ENCODE measurements at regions not wholly inside any gene's neighbourhood (a gene's known extent, or its start where the extent isn't known, plus 50 kb on each side); places are given as distances from the start of the nearest gene placed in this dataset.

DNA sequence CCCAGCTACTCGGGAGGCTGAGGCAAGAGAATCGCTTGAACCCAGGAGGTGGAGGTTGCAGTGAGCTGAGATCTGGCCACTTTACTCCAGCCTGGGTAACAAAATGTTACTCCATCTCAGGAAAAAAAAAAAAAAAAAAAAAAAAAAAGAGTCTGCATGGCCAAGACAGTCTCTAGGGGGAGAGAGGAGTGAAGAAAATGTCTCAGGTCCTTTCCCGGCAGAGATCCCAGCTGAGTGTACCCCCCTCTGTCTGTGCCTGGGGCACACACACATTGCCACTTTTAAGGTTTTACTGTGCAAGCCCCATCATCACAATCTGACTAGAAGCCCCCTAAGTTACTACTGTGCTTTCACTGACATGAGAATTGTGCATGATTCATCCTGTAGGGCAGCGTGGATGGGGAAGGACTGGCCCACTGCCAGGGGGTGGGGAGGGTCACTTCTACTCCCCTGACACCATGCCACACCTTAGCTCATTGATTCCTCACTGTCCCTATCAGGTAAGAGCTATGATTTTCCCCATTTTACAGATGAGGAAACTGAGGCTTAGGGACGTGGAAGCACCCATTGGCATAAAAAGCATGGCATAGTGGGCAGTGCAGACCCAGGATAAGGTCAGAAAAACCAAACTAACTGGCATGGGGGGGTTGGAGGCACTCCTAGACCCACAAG is 102.3 kb upstream of the LARP1 start (continued):
- no peak for TF ChIP-seq ZNF256 (CRISPR knock-in tag; conservative IDR thresholded peaks at IDR 0.05)
- no peak for TF ChIP-seq STAG1 (CRISPR knock-in tag; IDR thresholded peaks at IDR 0.05)
- peak; percentile 14; the same call in 1 of the 2 replicates for TF ChIP-seq ZNF747 (CRISPR knock-in tag; IDR thresholded peaks at IDR 0.05; ENCODE audit: borderline replicate concordance)
- TF ChIP-seq ZFP41 (CRISPR knock-in tag; IDR thresholded peaks at IDR 0.05; ENCODE audit: borderline replicate concordance), result no peak
- TF ChIP-seq XBP1 (CRISPR knock-in tag; IDR thresholded peaks at IDR 0.05), result no peak
- TF ChIP-seq PLRG1 (conservative IDR thresholded peaks at IDR 0.05), result no peak
- no peak for TF ChIP-seq ZNF431 (CRISPR knock-in tag; IDR thresholded peaks at IDR 0.05; ENCODE audit: borderline replicate concordance, low read depth)
- no peak for TF ChIP-seq DPF2 (CRISPR knock-in tag; IDR thresholded peaks at IDR 0.05; ENCODE audit: borderline replicate concordance, low read depth)
- TF ChIP-seq ZNF317 (CRISPR knock-in tag; IDR thresholded peaks at IDR 0.05), result no peak
- TF ChIP-seq, protein P1, sequence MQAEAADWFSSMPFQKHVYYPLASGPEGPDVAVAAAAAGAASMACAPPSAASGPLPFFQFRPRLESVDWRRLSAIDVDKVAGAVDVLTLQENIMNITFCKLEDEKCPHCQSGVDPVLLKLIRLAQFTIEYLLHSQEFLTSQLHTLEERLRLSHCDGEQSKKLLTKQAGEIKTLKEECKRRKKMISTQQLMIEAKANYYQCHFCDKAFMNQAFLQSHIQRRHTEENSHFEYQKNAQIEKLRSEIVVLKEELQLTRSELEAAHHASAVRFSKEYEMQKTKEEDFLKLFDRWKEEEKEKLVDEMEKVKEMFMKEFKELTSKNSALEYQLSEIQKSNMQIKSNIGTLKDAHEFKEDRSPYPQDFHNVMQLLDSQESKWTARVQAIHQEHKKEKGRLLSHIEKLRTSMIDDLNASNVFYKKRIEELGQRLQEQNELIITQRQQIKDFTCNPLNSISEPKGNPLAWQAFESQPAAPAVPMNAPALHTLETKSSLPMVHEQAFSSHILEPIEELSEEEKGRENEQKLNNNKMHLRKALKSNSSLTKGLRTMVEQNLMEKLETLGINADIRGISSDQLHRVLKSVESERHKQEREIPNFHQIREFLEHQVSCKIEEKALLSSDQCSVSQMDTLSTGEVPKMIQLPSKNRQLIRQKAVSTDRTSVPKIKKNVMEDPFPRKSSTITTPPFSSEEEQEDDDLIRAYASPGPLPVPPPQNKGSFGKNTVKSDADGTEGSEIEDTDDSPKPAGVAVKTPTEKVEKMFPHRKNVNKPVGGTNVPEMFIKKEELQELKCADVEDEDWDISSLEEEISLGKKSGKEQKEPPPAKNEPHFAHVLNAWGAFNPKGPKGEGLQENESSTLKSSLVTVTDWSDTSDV (CRISPR knock-in tag; IDR thresholded peaks at IDR 0.05), result no peak
- no peak for TF ChIP-seq ATAD3A (CRISPR knock-in tag; IDR thresholded peaks at IDR 0.05)
- no peak for TF ChIP-seq SMARCC2 (IDR thresholded peaks at IDR 0.05)
- no peak for TF ChIP-seq ZZZ3 (CRISPR knock-in tag; IDR thresholded peaks at IDR 0.05; ENCODE audit: borderline replicate concordance)
- TF ChIP-seq SOX13 (IDR thresholded peaks at IDR 0.05), result no peak
- no peak for TF ChIP-seq SOX13 (CRISPR knock-in tag; conservative IDR thresholded peaks at IDR 0.05 in 1 of 2, IDR thresholded peaks at IDR 0.05 in 1 of 2)
- TF ChIP-seq HBP1 (CRISPR knock-in tag; IDR thresholded peaks at IDR 0.05; ENCODE audit: low read depth), result no peak
- peak; percentile 76; the same call in 1 of the 2 replicates for TF ChIP-seq CHD4 (IDR thresholded peaks at IDR 0.05; ENCODE audit: borderline replicate concordance, low read length)
- TF ChIP-seq FOXA3 (CRISPR knock-in tag; IDR thresholded peaks at IDR 0.05), result no peak
- TF ChIP-seq TCF7L2 (IDR thresholded peaks at IDR 0.05; ENCODE audit: low read depth, low read length), result no peak
- TF ChIP-seq SP5 (CRISPR knock-in tag; IDR thresholded peaks at IDR 0.05; ENCODE audit: borderline replicate concordance, low read depth), result no peak
- peak; percentile 30; the same call in 1 of the 2 replicates for TF ChIP-seq ZBTB3 (CRISPR knock-in tag; IDR thresholded peaks at IDR 0.05; ENCODE audit: borderline replicate concordance, low read depth)
- TF ChIP-seq ZNF598 (CRISPR knock-in tag; IDR thresholded peaks at IDR 0.05; ENCODE audit: borderline replicate concordance), result no peak
- TF ChIP-seq ARNT2 (CRISPR knock-in tag; IDR thresholded peaks at IDR 0.05; ENCODE audit: low read depth), result no peak
- no peak for TF ChIP-seq ZNF33A (CRISPR knock-in tag; IDR thresholded peaks at IDR 0.05; ENCODE audit: borderline replicate concordance)
- no peak for TF ChIP-seq ZNF251 (CRISPR knock-in tag; IDR thresholded peaks at IDR 0.05)
